GM12878 (cell line): ENCODE measurements at regions not wholly inside any gene's neighbourhood (a gene's known extent, or its start where the extent isn't known, plus 50 kb on each side); places are given as distances from the start of the nearest gene placed in this dataset.

Source experiments
- ATAC-seq: fragments of 200-7000 bp; cut with Tn5 transposase; 3 replicates; pipeline ENCODE4 v1.9.1; 2020; ENCODE audit warnings: mild to moderate bottlenecking, moderate library complexity
- BruUV-seq: library from RNA; stranded (reverse); fragments of 400-500 nt; replicated peaks from 2 replicates; lab custom pipeline; 2021; lab: Mats Ljungman, UMichigan
- CTCF ChIA-PET: fragments of 300-600 bp; sonication (Branson Sonifier 250); formaldehyde crosslinking; extraction: SDS; loops from one replicate; lab custom pipeline; 2021; ENCODE audit warnings: inconsistent platforms; lab: Yijun Ruan, JAX
- POLR2A ChIA-PET: fragments of 350-600 bp; formaldehyde crosslinking; extraction: SDS; loops from one replicate; lab custom pipeline; 2021; ENCODE audit warnings: inconsistent platforms; lab: Charles Lee
- RAD21 ChIA-PET: fragments of 300-600 bp; sonication (Branson Sonifier 250); formaldehyde crosslinking; loops from one replicate; lab custom pipeline; 2023; ENCODE audit warnings: antibody characterized with exemption; ENCODE audit not compliant: unreplicated experiment; lab: Charles Lee
- SMC1A ChIA-PET: fragments of 300-600 bp; sonication (Branson Sonifier 250); formaldehyde crosslinking; loops from one replicate; lab custom pipeline; 2023; ENCODE audit not compliant: unreplicated experiment, uncharacterized antibody; lab: Charles Lee
- DNase-seq: peaks from one replicate; pipeline ENCODE4 v3.0.0-alpha.2; 2011; ENCODE audit warnings: low read depth, low spot score
- FAIRE-seq: peaks from 3 replicates; lab custom pipeline; 2011; peaks lifted over from hg19 to GRCh38; lab: Jason Lieb, UNC
- H2AFZ ChIP-seq: 2 replicates; pipeline ENCODE4 v1.6.0; 2011; ENCODE audit warnings: low read depth, low read length, control low read depth; ENCODE audit not compliant: control insufficient read depth
- H3K27ac ChIP-seq: 2 replicates; pipeline ENCODE4 v1.5.1; 2011; ENCODE audit warnings: control low read depth; ENCODE audit not compliant: control insufficient read depth, insufficient read depth
- H3K27me3 ChIP-seq, 2 experiments: replicated peaks in 1 of 2; 2 replicates each; pipeline versions ENCODE4 v1.6.0 to v1.6.1; 2011; ENCODE audit warnings: low read length in 1 of 2; ENCODE audit not compliant: control insufficient read depth in 2 of 2, insufficient read depth in 2 of 2
- H3K36me3 ChIP-seq, 2 experiments: 2 replicates each; pipeline ENCODE4 v1.5.1; 2011; ENCODE audit warnings: low read length in 1 of 2; ENCODE audit not compliant: control insufficient read depth in 2 of 2, insufficient read depth in 2 of 2
- H3K4me1 ChIP-seq: 2 replicates; pipeline ENCODE4 v1.6.1; 2011; ENCODE audit warnings: mild to moderate bottlenecking, low read length, moderate library complexity, mixed read lengths; ENCODE audit not compliant: control insufficient read depth, insufficient read depth
- H3K4me2 ChIP-seq: 2 replicates; pipeline ENCODE4 v1.6.0; 2011; ENCODE audit warnings: control low read depth; ENCODE audit not compliant: control insufficient read depth, insufficient read depth
- H3K4me3 ChIP-seq: fragments of 200-600 bp; sonication (generic); 2 replicates; pipeline ENCODE4 v1.5.1; 2016
- H3K79me2 ChIP-seq: 2 replicates; pipeline ENCODE4 v1.6.0; 2011; ENCODE audit warnings: low read length; ENCODE audit not compliant: control insufficient read depth, insufficient read depth
- H3K9ac ChIP-seq: 2 replicates; pipeline ENCODE4 v1.8.0; 2011; ENCODE audit warnings: low read length, control low read depth, mixed read lengths; ENCODE audit not compliant: control insufficient read depth, insufficient read depth
- H3K9me3 ChIP-seq: replicated peaks from 3 replicates; pipeline ENCODE4 v1.5.1; 2011; ENCODE audit warnings: mild to moderate bottlenecking, low read length; ENCODE audit not compliant: control insufficient read depth, insufficient read depth
- H4K20me1 ChIP-seq: 2 replicates; pipeline ENCODE4 v1.6.0; 2011; ENCODE audit not compliant: control insufficient read depth, insufficient read depth
- BRCA1 ChIP-seq: IDR thresholded peaks from 2 replicates; pipeline ENCODE4 v1.6.1; 2011; ENCODE audit warnings: low read depth, low read length, improper control_type of control experiment
- CHD4 ChIP-seq: fragments of 200-600 bp; sonication (generic); IDR thresholded peaks from 2 replicates; pipeline ENCODE4 v1.6.1; 2016; ENCODE audit warnings: mild to moderate bottlenecking
- CREM ChIP-seq: IDR thresholded peaks from 2 replicates; pipeline ENCODE4 v1.6.1; 2014; ENCODE audit warnings: antibody characterized with exemption, low read depth
- GATAD2B ChIP-seq: fragments of 450-650 bp; conservative IDR thresholded peaks from 2 replicates; pipeline ENCODE4 v1.6.1; 2017; ENCODE audit warnings: low read depth, mild to moderate bottlenecking, moderate library complexity
- MEF2A ChIP-seq: IDR thresholded peaks from 2 replicates; pipeline ENCODE4 v1.6.1; 2011; ENCODE audit warnings: low read depth, mild to moderate bottlenecking, low read length, moderate library complexity; ENCODE audit not compliant: insufficient read depth
- MYC ChIP-seq: IDR thresholded peaks from 2 replicates; pipeline ENCODE4 v1.6.1; 2011; ENCODE audit warnings: mild to moderate bottlenecking, low read length, moderate library complexity, inconsistent platforms; ENCODE audit not compliant: insufficient read depth, insufficient replicate concordance, insufficient read length, severe bottlenecking
- RELA ChIP-seq: fragments of 450-650 bp; IDR thresholded peaks from 2 replicates; pipeline ENCODE4 v1.8.0; 2014; ENCODE audit warnings: borderline replicate concordance; ENCODE audit not compliant: partially characterized antibody
- SP1 ChIP-seq: IDR thresholded peaks from one replicate; pipeline ENCODE4 v1.6.1; 2011; ENCODE audit warnings: low read depth, low read length
- WGBS: methylation state at CpG from one replicate; pipeline ENCODE4 v1.1.6; 2016; ENCODE audit warnings: low lambda C conversion rate; ENCODE audit not compliant: insufficient replicate concordance, insufficient coverage; ENCODE audit errors: missing lambda C conversion rate; 5-methylcytosine and 5-hydroxymethylcytosine counted together
- in situ Hi-C: fragments of 300-500 bp; cut with MboI; formaldehyde crosslinking; loops from 9 replicates; pipeline ENCODE4 v1.14.3; 2018; ENCODE audit warnings: mixed read lengths
- intact Hi-C: fragments of 100-400 bp; cut with micrococcal nuclease; formaldehyde crosslinking; loops from one replicate; pipeline ENCODE4 v1.14.2; 2022; ENCODE audit not compliant: unreplicated experiment

DNA sequence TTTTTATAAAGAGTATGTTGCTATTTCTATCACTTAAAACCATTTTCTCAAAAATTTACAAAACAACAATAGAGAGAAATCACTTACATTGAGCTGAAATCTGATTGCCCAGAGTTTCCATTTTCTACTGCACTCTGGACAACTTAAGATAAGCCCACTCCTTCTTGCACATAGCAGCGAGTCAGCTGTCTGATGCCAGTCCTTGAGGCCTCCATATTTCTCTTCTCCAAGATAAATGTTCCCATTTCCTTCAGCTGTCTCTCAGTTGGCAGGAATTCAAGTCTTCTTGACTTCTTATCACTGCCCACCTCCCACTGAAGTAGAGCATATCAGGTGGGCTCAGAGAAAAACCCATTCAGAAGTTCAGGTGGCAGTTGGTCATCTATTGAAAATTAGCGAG, 78.5 kb upstream of the PIP5K1B start:
- CTCF ChIA-PET = no interaction called here
- POLR2A ChIA-PET = no interaction called here

DNA sequence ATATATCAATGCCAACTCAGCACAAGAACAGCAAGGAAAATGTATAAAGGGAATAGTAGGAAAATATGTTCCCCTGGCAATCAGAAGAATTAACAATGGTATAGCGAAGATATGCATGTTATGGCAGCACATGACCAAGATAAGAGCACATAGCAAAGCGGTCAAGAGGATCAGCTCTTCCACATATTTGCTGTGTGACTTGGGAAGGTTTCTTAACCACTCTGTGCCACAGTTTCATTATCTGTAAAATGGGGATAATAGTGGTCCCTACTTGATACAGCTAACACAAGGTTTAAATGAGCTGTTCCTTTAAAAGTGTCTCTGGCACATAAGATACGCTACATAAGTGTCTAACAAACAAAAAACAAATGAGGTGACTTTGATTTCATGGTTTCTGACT, 77.9 kb upstream of the PIP5K1B start:
- Histone ChIP-seq H4K20me1 (no peaks in the 10 kb centered on the region), H3K36me3 (no peaks in the 10 kb centered on the region), H3K4me2 (no peak overlapping the region), H3K79me2 (no peaks in the 10 kb centered on the region), H2AFZ (no peak overlapping the region), H3K9me3 (no peaks in the 10 kb centered on the region), H3K4me1 (no peaks in the 10 kb centered on the region), H3K27me3 (no peaks in the 10 kb centered on the region; a peak in 1 of 4 replicates), H3K9ac (no peak overlapping the region), H3K4me3 (no peak overlapping the region), H3K27ac (no peak overlapping the region)
- ChIA-PET RAD21 (no interaction called here), SMC1A (interaction anchor here (0.5 kb wide), 1 partner anchor 74 kb away, joined by 3 read pairs; no protein-coding TSS in a partner anchor), POLR2A (no interaction called here), CTCF (no interaction called here)
- ATAC-seq = no peak
- 71% methylated on average over 3 of the region's 3 CpGs for WGBS
- intact Hi-C loops = no loop called here
- BruUV-seq = no TSS peak
- DNase-seq = no peak
- FAIRE-seq = no peak
- no peak for TF ChIP-seq MYC
- no peak for TF ChIP-seq CREM
- no peak for TF ChIP-seq RELA
- no peak for TF ChIP-seq SP1
- TF ChIP-seq BRCA1 = no peak
- no peak for TF ChIP-seq CHD4
- in situ Hi-C loops = loop anchor here (25.0 kb wide), 2 partner anchors 90 to 1785 kb away; partner anchors contain the start of genes KLF9 and TMEM252

More for the DNA sequence above, 78.5 kb upstream of the PIP5K1B start:
- Histone ChIP-seq H3K27me3 (no peaks in the 10 kb centered on the region; a peak in 1 of 4 replicates), H3K27ac (no peak overlapping the region), H3K4me1 (no peaks in the 10 kb centered on the region), H3K9me3 (no peaks in the 10 kb centered on the region), H4K20me1 (no peaks in the 10 kb centered on the region), H3K4me2 (no peak overlapping the region), H3K36me3 (no peaks in the 10 kb centered on the region), H3K4me3 (no peak overlapping the region), H3K79me2 (no peaks in the 10 kb centered on the region), H3K9ac (no peak overlapping the region), H2AFZ (no peak overlapping the region)
- 41% methylated on average over 2 of the region's 2 CpGs for WGBS
- ChIA-PET RAD21 (no interaction called here), SMC1A (interaction anchor here (0.5 to 1.0 kb wide), 2 partner anchors 10 to 75 kb away, joined by 3 read pairs; no protein-coding TSS in a partner anchor)
- DNase-seq (no peak), ATAC-seq (no peak), FAIRE-seq (no peak)
- TF ChIP-seq MEF2A (no peak), GATAD2B (no peak)
- BruUV-seq = no TSS peak
- in situ Hi-C loops (loop anchor here (25.0 kb wide), 2 partner anchors 89 to 1786 kb away; partner anchors contain the start of genes KLF9 and TMEM252), intact Hi-C loops (no loop called here)
